NB4 (cell line): ENCODE measurements at regions not wholly inside any gene's neighbourhood (a gene's known extent, or its start where the extent isn't known, plus 50 kb on each side); places are given as distances from the start of the nearest gene placed in this dataset.

Experiments
- MAX ChIP-seq: IDR thresholded peaks from 2 replicates; pipeline ENCODE4 v1.6.1; 2011; ENCODE audit warnings: low read depth, low read length
- POLR2A ChIP-seq: IDR thresholded peaks from 2 replicates; pipeline ENCODE4 v1.6.1; 2011; ENCODE audit warnings: mild to moderate bottlenecking; ENCODE audit not compliant: insufficient read length; ENCODE audit errors: extremely low read depth
- TF ChIP-seq, protein P1 (sequence below): IDR thresholded peaks from one replicate; pipeline ENCODE4 v1.5.1; 2012; ENCODE audit warnings: low read depth, low read length

GRCh38 chr15:39381517-39381916, 199.4 kb upstream of the THBS1 start:
- TF ChIP-seq, protein P1, sequence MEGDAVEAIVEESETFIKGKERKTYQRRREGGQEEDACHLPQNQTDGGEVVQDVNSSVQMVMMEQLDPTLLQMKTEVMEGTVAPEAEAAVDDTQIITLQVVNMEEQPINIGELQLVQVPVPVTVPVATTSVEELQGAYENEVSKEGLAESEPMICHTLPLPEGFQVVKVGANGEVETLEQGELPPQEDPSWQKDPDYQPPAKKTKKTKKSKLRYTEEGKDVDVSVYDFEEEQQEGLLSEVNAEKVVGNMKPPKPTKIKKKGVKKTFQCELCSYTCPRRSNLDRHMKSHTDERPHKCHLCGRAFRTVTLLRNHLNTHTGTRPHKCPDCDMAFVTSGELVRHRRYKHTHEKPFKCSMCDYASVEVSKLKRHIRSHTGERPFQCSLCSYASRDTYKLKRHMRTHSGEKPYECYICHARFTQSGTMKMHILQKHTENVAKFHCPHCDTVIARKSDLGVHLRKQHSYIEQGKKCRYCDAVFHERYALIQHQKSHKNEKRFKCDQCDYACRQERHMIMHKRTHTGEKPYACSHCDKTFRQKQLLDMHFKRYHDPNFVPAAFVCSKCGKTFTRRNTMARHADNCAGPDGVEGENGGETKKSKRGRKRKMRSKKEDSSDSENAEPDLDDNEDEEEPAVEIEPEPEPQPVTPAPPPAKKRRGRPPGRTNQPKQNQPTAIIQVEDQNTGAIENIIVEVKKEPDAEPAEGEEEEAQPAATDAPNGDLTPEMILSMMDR = no peak
- TF ChIP-seq MAX = no peak
- no peak for TF ChIP-seq POLR2A
